Heart right ventricle (tissue), 16 donors: ENCODE measurements at regions not wholly inside any gene's neighbourhood (a gene's known extent, or its start where the extent isn't known, plus 50 kb on each side); places are given as distances from the start of the nearest gene placed in this dataset.

ENCODE experiments used
- ATAC-seq, 8 donors: fragments of 200-7000 bp; cut with Tn5 transposase; one replicate each; pipeline ENCODE4 v1.9.1; 2020; ENCODE audit warnings: mild to moderate bottlenecking in 8 of 8, moderate library complexity in 8 of 8, moderate number of reproducible peaks in 1 of 8
- DNase-seq, 2 donors: peaks; one replicate each; pipeline ENCODE4 v3.0.0-alpha.2; 2020
- H3K27ac ChIP-seq, 10 donors: fragments of 200-600 bp; sonication (generic) in 2 of 10; one replicate each; pipeline versions ENCODE4 v1.5.0 to v1.8.0; 2020 to 2022; ENCODE audit warnings: mild to moderate bottlenecking in 3 of 10
- H3K27me3 ChIP-seq, 7 donors: fragments of 200-600 bp; one replicate each; pipeline ENCODE4 v1.8.0; 2021 to 2022; ENCODE audit warnings: mild to moderate bottlenecking in 2 of 7
- H3K36me3 ChIP-seq, 9 donors: fragments of 200-600 bp; sonication (generic) in 1 of 9; one replicate each; pipeline versions ENCODE4 v1.5.0 to v1.8.0; 2020 to 2022; ENCODE audit warnings: mild to moderate bottlenecking in 2 of 9
- H3K4me1 ChIP-seq, 9 donors: fragments of 200-600 bp; sonication (generic) in 1 of 9; one replicate each; pipeline versions ENCODE4 v1.5.0 to v1.8.0; 2020 to 2022; ENCODE audit warnings: mild to moderate bottlenecking in 4 of 9
- H3K4me3 ChIP-seq, 10 donors: fragments of 200-600 bp; sonication (generic) in 2 of 10; one replicate each; pipeline versions ENCODE4 v1.5.0 to v1.8.0; 2020 to 2022; ENCODE audit warnings: mild to moderate bottlenecking in 7 of 10, moderate library complexity in 2 of 10
- H3K9me3 ChIP-seq, 11 donors: fragments of 200-600 bp in 10 of 11; sonication (generic) in 2 of 11; one replicate each; pipeline versions ENCODE4 v1.5.0 to v1.8.0; 2013 to 2022; ENCODE audit warnings: mild to moderate bottlenecking in 2 of 11, control low read depth in 1 of 11, moderate library complexity in 1 of 11
- WGBS, 2 donors: extraction: QIAGEN DNeasy Blood & Tissue Kit; methylation state at CpG; one replicate each; pipeline ENCODE4 v1.1.7; 2013; ENCODE audit warnings: inconsistent platforms in 1 of 2; 5-methylcytosine and 5-hydroxymethylcytosine counted together
- intact Hi-C, 10 donors: fragments of 100-400 bp; cut with DNase I; formaldehyde crosslinking; loops; one replicate each; pipeline versions ENCODE4 v1.11.1 to v1.14.2; 2022
- TF ChIP-seq, protein P1 (sequence below), 9 donors: fragments of 200-600 bp; sonication (generic) in 2 of 9; IDR thresholded peaks; one replicate each; pipeline versions ENCODE4 v1.5.0 to v1.8.0; 2021 to 2022; ENCODE audit warnings: antibody characterized with exemption in 9 of 9, mild to moderate bottlenecking in 5 of 9, moderate library complexity in 1 of 9
- donor health status: Arrhythmogenic right ventricular cardiomyopathy.
- donor health status: ischemic (EF 13 %, LVEDD 7.1; RV severe dilation, severe dysfunction).
- donor health status: healthy with polysubstance abuse.
- donor health status: DM: no; HTN: yes; CAD: no.
- donor health status: DM: no; HTN: no; CAD: no.
- donor health status: ischemic (EF 25% LVEDD 6.9; RV normal size, moderate dysfunction).
- donor health status: ischemic (EF 25% LVEDD 5.7; RV mildly dilated, moderate dysfunction).
- donor health status: healthy.
- donor health status: DM: yes; HTN: yes; CAD: no.
- donor health status: Ischemic cardiomyopathy.
- donor health status: ischemic (EF 35%, LVEDD 5.7; RV mildly dilated, moderate dysfunction).
- donor health status: nonischemic (EF 11% LVEDD 7.7; RV severe dilation, severe dysfunction).
- donor health status: DM: yes; HTN: yes; CAD: no.
- donor health status: PGD.
- donor health status: ischemic (EF 29% LVEDD 5.4; RV normal size, mild dysfunction).
- donor health status: nonischemic (EF 23%, LVEDD 6.1; RV moderate dilation, normal function).

DNA sequence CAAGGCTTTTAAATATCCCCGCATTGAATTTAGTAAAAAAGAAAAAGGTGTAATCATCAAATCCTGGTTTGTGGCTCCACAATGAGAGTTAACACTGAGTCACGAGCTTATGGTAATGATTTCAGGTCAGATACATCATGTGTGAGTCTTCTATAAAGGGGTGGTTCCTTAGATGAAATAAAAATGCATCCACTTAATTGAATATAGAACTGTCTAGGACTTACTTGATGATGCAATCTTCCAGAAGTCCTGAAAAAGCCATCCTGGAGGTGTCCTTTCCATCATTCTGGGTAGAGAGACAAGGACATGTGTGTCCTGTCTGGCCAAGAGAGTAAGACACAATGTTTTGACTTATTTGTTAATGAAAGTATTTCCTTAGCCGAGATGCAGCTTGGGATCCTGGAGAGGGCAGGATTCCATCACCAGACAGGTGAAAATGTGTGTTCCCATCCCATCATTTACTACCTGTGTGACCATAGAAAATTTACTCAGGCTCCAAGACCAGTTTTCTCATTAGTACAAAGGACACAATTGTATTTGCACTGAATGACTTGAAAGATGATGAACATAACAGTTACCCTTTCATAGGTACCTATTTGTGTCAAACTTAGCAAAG, 1539.8 kb upstream of the PIK3C3 start:
- intact Hi-C loops: no loop called here
- Histone ChIP-seq H3K27ac (no peak overlapping the region), H3K9me3 (no peaks in the 10 kb centered on the region), H3K27me3 (no peaks in the 10 kb centered on the region), H3K4me3 (no peak overlapping the region), H3K36me3 (no peaks in the 10 kb centered on the region), H3K4me1 (no peaks in the 10 kb centered on the region)
- TF ChIP-seq, protein P1, sequence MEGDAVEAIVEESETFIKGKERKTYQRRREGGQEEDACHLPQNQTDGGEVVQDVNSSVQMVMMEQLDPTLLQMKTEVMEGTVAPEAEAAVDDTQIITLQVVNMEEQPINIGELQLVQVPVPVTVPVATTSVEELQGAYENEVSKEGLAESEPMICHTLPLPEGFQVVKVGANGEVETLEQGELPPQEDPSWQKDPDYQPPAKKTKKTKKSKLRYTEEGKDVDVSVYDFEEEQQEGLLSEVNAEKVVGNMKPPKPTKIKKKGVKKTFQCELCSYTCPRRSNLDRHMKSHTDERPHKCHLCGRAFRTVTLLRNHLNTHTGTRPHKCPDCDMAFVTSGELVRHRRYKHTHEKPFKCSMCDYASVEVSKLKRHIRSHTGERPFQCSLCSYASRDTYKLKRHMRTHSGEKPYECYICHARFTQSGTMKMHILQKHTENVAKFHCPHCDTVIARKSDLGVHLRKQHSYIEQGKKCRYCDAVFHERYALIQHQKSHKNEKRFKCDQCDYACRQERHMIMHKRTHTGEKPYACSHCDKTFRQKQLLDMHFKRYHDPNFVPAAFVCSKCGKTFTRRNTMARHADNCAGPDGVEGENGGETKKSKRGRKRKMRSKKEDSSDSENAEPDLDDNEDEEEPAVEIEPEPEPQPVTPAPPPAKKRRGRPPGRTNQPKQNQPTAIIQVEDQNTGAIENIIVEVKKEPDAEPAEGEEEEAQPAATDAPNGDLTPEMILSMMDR (IDR thresholded peaks at IDR 0.05): no peak
- DNase-seq: no peak
- WGBS, 2 donors: 57 to 67% methylated on average over 3 of the region's 3 CpGs
- no peak for ATAC-seq

DNA sequence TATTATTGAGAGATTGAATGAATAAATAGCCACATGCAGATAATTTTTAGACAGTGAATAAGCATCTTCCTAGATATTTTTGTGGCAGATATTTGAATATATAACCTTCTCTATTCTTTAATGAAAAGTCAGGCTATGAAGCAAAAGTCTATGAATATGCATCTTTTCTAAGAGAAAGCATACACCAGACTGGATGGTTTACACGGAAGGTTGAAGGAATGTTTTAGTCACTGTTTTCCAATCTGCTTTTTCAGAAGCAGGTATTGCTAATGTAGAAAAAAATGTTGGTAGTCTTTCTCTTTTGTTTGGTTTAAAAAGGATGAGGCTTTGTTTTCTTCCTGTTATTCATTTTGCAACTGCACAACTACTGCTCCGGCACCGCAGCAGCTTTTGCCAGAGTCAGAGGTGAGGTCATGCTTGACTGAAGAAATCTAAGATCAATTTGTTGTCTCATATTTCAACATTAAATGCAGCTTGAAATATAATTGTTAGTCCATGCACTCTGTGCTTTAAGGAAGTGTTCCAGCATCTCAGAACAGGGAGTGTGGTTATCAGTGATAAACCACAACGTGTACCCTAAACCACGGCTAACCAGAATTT, 1540.8 kb upstream of the PIK3C3 start:
- H3K36me3 ChIP-seq: no peaks in the 10 kb centered on the region
- ATAC-seq (no peak), DNase-seq (no peak)
- no peak overlapping the region for H3K27ac ChIP-seq
- WGBS, 2 donors: 38 to 54% methylated on average over 5 of the region's 5 CpGs
- TF ChIP-seq, protein P1 (IDR thresholded peaks at IDR 0.05): no peak
- no peaks in the 10 kb centered on the region for H3K9me3 ChIP-seq
- no peaks in the 10 kb centered on the region for H3K27me3 ChIP-seq
- no peaks in the 10 kb centered on the region for H3K4me1 ChIP-seq
- intact Hi-C loops: no loop called here
- no peak overlapping the region for H3K4me3 ChIP-seq

DNA sequence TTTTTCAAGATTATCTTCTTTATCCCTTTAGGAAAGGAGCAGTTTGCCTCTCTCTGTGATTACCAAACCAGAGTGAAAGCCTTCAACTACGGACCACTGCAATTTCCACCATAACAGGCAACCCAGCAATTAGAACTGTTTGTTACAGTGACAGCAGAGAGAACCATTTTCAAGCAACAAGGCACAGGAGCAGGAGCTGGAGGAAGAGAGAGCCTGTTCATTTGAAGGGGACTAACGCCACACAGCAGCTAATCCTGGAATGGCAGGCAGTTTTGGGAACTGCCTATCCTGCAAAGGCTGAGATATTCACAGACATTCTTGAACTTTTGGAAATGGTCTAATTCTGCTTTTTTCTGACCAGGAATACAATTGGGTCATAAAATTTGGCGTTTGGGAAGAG, 1541.9 kb upstream of the PIK3C3 start:
- Histone ChIP-seq H3K4me1 (no peaks in the 10 kb centered on the region), H3K4me3 (no peak overlapping the region), H3K27ac (no peak overlapping the region), H3K36me3 (no peaks in the 10 kb centered on the region), H3K9me3 (no peaks in the 10 kb centered on the region), H3K27me3 (no peaks in the 10 kb centered on the region)
- ATAC-seq (no peak), DNase-seq (no peak)
- WGBS, 2 donors: 43% methylated on average over 3 of the region's 3 CpGs
- intact Hi-C loops: no loop called here
- TF ChIP-seq, protein P1 (IDR thresholded peaks at IDR 0.05): peak in 5 of 9 donors; percentile 12 to 46 (median 37)

DNA sequence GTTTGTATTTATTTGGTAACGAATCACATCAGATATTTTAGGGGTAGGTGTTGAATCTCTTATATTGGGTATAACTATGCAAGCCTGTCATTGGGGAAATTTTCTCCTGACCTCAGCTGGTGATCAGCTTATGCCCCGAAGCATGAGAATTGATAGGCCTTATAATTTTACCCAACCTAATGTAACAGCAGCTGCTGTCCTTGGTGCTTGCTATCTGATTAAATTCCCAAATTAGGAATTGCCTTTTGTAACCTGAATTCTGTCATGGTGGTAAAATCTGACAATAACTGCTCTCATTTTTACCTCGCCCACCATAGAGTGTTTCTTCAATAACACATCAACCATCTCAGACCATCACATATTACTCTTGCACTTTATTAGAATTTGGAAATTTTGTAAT, 1542.6 kb upstream of the PIK3C3 start:
- Histone ChIP-seq H3K4me1 (no peaks in the 10 kb centered on the region), H3K9me3 (no peaks in the 10 kb centered on the region), H3K27me3 (no peaks in the 10 kb centered on the region), H3K36me3 (no peaks in the 10 kb centered on the region), H3K4me3 (no peak overlapping the region), H3K27ac (no peak overlapping the region)
- ATAC-seq: no peak
- TF ChIP-seq, protein P1 (IDR thresholded peaks at IDR 0.05): no peak
- DNase-seq: no peak
- intact Hi-C loops: no loop called here
- WGBS, 2 donors: 71 to 76% methylated on average over 3 of the region's 3 CpGs
